Stomach smooth muscle (tissue), 2 donors: ENCODE measurements at regions not wholly inside any gene's neighbourhood (a gene's known extent, or its start where the extent isn't known, plus 50 kb on each side); places are given as distances from the start of the nearest gene placed in this dataset.
"Not testable (repeated sequence)": the region's sequence is repeated elsewhere in the genome, so short reads cannot be mapped to it uniquely, and the experiment has no call there.

Source experiments
- H3K27ac ChIP-seq: one replicate; pipeline ENCODE4 v1.7.0; 2013; ENCODE audit warnings: mild to moderate bottlenecking, low read length, inconsistent platforms
- H3K27me3 ChIP-seq, 2 donors: one replicate each; pipeline ENCODE4 v1.7.0; 2013; ENCODE audit warnings: low read length in 2 of 2; ENCODE audit not compliant: insufficient read depth in 2 of 2, control insufficient read depth in 1 of 2
- H3K36me3 ChIP-seq, 2 donors: one replicate each; pipeline ENCODE4 v1.7.0; 2013; ENCODE audit warnings: low read length in 2 of 2; ENCODE audit not compliant: control insufficient read depth in 2 of 2, insufficient read depth in 2 of 2
- H3K4me1 ChIP-seq: one replicate; pipeline ENCODE4 v1.7.0; 2013; ENCODE audit warnings: low read length; ENCODE audit not compliant: control insufficient read depth, insufficient read depth
- H3K4me3 ChIP-seq, 2 donors: one replicate each; pipeline ENCODE4 v1.7.0; 2013; ENCODE audit warnings: low read length in 2 of 2
- H3K9ac ChIP-seq, 2 donors: one replicate each; pipeline ENCODE4 v1.7.0; 2013; ENCODE audit warnings: low read length in 2 of 2, mild to moderate bottlenecking in 1 of 2
- H3K9me3 ChIP-seq, 2 donors: one replicate each; pipeline ENCODE4 v1.7.0; 2013; ENCODE audit warnings: low read length in 2 of 2; ENCODE audit not compliant: control insufficient read depth in 2 of 2
- donor health status: healthy.
- donor health status: Pancreatic carcinoma.

DNA sequence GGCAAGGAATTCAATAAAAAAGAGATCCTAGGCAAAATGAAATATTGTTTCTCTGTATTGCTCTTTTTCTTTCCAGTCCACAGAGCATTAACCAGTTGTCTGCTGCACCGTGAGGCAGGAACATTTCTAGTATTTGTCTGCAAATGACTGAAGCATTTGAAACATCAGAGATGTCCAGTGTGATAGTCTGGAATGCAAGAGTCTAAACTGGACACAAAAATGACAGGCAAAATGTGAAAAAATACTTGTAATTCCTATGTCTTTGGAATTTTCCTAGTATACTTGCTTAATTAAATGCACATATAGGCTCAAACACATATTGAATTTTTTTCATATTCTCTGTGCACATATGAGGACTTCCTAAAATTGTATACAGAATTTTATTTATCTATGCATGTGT is 120.5 kb upstream of the SPATS2L start:
- H3K27ac ChIP-seq: no peak overlapping the region
- no peaks in the 10 kb centered on the region for H3K9me3 ChIP-seq
- H3K4me3 ChIP-seq: no peak overlapping the region
- H3K36me3 ChIP-seq: no peaks in the 10 kb centered on the region
- no peak overlapping the region for H3K9ac ChIP-seq
- H3K27me3 ChIP-seq: peaks cover 0 to 3% of the 10 kb centered on the region in 2 donors
- no peaks in the 10 kb centered on the region for H3K4me1 ChIP-seq

DNA sequence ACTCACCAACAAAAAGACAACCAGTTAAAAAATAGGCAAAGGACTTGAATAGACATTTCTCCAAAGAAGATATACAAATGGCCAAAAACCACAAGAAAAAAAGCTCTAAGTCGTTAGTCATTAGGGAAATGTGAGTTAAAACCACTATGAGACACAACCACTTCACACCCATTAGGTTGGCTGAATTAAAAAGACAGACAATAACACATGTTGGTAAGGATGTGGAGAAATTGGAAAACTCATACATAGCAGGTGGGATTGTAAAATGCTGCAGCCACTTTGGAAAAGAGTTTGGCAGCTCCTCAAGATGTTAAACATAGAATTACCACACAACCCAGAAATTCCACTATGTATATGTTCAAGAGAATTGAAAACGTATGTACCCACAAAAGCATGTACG is 117.6 kb upstream of the SPATS2L start:
- no peaks in the 10 kb centered on the region for H3K27me3 ChIP-seq
- H3K36me3 ChIP-seq: no peaks in the 10 kb centered on the region
- no peak overlapping the region for H3K4me3 ChIP-seq
- H3K27ac ChIP-seq: no peak overlapping the region
- H3K9me3 ChIP-seq: no peaks in the 10 kb centered on the region
- no peaks in the 10 kb centered on the region for H3K4me1 ChIP-seq
- no peak overlapping the region for H3K9ac ChIP-seq

DNA sequence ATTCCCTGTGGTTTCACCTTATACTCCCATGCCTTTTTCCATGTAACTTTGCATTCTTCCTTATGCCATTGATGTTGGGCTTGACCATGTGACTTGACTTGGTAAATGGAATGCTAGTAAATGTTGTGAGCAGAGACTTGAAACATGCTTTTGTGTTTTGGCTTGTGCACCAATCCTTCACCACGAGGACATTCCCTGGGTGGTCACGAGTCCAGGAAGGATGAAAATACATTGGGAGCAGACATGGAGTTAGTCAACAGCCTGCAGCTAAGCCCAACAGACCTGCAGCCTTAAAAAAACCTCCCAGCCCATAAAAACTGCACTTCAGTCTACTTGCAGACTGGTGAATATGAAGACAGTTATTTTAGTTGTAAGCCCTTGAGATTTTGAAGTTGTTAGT is 116.5 kb upstream of the SPATS2L start:
- Histone ChIP-seq H3K27ac (no peak overlapping the region), H3K36me3 (no peaks in the 10 kb centered on the region), H3K9me3 (no peaks in the 10 kb centered on the region), H3K9ac (no peak overlapping the region), H3K27me3 (no peaks in the 10 kb centered on the region), H3K4me3 (no peak overlapping the region), H3K4me1 (no peaks in the 10 kb centered on the region)

DNA sequence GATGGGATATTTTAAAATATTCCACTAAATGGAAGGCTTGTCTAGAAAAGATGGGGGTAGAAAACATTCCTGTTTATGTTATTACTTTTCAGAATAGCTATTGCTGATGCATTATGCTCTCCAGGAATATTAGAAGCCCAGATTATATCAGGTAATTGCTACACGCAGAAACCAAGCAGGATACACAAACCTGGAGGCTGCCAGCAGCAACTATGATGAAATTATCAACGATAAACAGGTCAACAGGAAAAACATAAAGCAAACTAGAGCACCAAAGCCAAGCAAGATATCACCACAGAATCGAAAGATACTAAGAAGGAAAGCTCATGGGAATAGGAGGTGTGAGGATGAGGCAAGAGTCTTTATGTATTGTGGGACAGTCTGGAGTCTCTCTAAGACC is 113.2 kb upstream of the SPATS2L start:
- no peaks in the 10 kb centered on the region for H3K36me3 ChIP-seq

DNA sequence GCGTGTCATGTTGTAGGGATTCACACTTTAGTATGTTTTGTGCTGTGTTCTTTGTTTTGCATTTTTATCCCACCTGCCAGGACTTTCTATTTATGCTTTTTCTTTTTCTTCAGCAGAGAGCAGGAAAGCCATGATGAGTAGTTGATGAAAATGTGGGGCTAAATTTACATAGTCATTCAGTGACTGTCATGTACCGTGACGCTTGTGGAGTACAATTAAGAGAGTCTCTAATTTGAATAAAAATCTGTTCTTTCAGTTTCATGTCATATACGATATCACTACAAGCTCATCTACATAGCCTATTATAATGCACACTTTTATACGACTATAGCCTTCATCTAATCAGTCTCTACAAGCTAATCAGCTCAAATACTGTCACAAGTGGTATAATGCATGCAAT is 112.7 kb upstream of the SPATS2L start:
- no peaks in the 10 kb centered on the region for H3K4me1 ChIP-seq
- H3K9me3 ChIP-seq: no peaks in the 10 kb centered on the region
- H3K27me3 ChIP-seq: no peaks in the 10 kb centered on the region
- no peak overlapping the region for H3K4me3 ChIP-seq
- H3K27ac ChIP-seq: no peak overlapping the region
- no peaks in the 10 kb centered on the region for H3K36me3 ChIP-seq
- H3K9ac ChIP-seq: no peak overlapping the region

More for the DNA sequence above, 113.2 kb upstream of the SPATS2L start:
- no peak overlapping the region for H3K27ac ChIP-seq
- H3K9me3 ChIP-seq: no peaks in the 10 kb centered on the region
- no peak overlapping the region for H3K9ac ChIP-seq
- no peak overlapping the region for H3K4me3 ChIP-seq
- no peaks in the 10 kb centered on the region for H3K27me3 ChIP-seq
- H3K4me1 ChIP-seq: no peaks in the 10 kb centered on the region

DNA sequence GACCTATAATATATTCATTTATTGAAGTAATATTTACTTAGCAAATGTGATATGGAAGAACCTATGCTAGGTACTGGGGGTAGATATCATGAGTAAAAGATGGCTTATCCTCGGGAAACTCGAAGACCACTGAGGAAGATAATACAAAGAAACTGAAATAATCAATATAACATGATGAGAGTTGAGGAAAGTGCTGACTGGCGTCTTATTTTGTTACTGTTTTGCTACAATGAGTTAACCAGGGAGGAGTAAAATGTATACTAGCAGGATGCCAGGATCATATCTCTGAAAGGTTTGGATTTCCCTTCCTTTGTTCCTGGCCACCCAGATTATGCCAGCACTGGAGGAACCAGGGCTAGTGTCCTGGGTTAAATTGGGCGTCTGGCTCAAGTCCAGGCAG is 111.7 kb upstream of the SPATS2L start:
- H3K27ac ChIP-seq: no peak overlapping the region
- no peaks in the 10 kb centered on the region for H3K4me1 ChIP-seq
- no peaks in the 10 kb centered on the region for H3K36me3 ChIP-seq
- no peaks in the 10 kb centered on the region for H3K27me3 ChIP-seq
- no peak overlapping the region for H3K4me3 ChIP-seq
- no peaks in the 10 kb centered on the region for H3K9me3 ChIP-seq
- H3K9ac ChIP-seq: no peak overlapping the region

DNA sequence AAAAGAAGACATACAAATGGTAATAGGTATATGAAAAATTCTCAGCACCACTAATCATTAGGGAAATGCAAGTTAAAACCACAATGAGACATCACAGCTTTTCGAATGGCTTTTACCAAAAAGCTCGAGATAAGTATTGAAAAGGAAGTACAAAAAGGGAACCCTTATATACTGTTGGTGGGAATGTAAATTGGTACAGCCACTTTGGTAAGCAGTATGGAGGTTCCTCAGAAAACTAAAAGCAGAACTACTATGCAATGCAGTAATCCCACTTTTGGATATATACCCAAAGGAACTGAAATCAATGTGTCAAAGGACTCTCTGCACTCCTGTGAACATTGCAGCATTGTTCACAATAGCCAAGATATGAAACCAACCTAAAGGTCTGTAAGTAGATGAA is 107.5 kb upstream of the SPATS2L start:
- Histone ChIP-seq H3K27me3 (no peaks in the 10 kb centered on the region), H3K4me3 (no peak overlapping the region), H3K9ac (no peak overlapping the region), H3K9me3 (no peaks in the 10 kb centered on the region), H3K36me3 (no peaks in the 10 kb centered on the region), H3K4me1 (no peaks in the 10 kb centered on the region), H3K27ac (no peak overlapping the region)

DNA sequence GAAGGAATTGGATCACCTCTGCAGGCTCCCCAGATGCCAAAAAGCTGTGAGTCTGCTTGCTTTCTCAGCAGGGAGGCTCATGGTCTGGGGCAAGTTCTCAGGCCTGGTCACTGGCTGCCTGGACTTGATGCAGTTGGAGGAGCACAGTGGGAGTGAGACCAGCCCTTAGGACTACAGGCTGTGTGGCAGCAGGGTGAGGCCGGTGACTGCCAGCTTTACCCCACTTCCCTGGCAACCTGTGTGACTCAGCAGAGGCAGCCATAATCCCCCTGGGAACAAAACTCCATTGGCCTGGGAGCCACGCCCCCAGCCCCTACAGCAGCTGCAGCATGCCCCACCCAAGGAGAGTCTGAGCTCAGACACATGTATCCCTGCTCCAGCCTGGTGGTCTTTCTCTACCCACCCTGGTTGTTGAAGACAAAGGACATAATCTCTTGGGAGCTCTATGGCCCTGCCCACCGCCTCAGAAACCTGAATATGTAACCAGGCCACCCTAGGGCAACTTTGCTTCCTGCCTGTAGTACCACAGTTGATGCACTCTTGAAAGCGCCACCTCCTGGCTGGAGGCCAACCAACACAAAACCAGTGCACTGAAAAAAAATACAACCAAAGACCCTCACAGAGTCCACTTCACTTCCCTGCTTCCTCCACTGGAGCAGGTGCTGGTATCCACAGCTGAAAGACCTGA is 106.8 kb upstream of the SPATS2L start:
- H3K36me3 ChIP-seq: no peaks in the 10 kb centered on the region
- H3K27me3 ChIP-seq: no peaks in the 10 kb centered on the region
- no peak overlapping the region for H3K9ac ChIP-seq
- H3K4me3 ChIP-seq: no peak overlapping the region
- no peaks in the 10 kb centered on the region for H3K4me1 ChIP-seq
- no peak overlapping the region for H3K27ac ChIP-seq
- H3K9me3 ChIP-seq: no peaks in the 10 kb centered on the region

DNA sequence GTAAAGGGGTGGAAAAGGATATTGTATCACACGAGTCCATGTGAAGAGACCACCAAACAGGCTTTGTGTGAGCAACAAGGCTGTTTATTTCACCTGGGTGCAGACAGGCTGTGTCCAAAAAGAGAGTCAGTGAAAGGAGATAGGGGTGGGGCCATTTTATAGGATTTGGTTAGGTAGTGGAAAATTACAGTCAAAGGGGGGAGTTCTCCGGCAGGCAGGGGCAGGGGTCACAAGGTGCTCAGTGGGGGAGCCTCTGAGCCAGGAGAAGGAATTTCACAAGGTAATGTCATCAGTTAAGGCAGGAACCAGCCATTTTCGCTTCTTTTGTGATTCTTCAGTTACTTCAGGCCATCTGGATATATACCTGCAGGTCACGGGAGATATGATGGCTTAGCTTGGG is 104.7 kb upstream of the SPATS2L start:
- H3K4me1 ChIP-seq, H3K4me3 ChIP-seq, H3K27ac ChIP-seq: not testable (repeated sequence)

DNA sequence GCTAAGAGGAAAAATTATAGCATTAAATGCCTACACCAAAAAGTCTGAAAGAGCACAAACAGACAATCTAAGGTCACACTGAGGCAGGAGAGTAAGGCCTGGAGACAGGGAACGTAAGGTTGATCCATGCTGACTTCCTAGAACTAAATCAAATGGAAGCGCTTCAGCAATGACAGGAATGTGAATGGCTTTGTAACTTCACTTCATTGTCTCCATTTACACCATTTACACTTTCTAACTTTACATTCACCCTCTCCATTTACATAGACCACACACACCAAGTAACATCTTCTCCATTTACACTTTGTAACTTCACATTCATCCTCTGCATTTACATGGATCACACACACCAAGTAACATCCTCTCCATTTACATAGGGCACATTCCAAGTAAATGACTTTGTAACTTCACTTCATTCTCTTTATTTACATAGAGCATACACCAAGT is 103.1 kb upstream of the SPATS2L start:
- H3K27ac ChIP-seq: no peak overlapping the region
- H3K4me1 ChIP-seq: no peaks in the 10 kb centered on the region
- H3K9me3 ChIP-seq: no peaks in the 10 kb centered on the region
- no peaks in the 10 kb centered on the region for H3K36me3 ChIP-seq
- no peak overlapping the region for H3K9ac ChIP-seq
- no peak overlapping the region for H3K4me3 ChIP-seq
- H3K27me3 ChIP-seq: no peaks in the 10 kb centered on the region

More for the DNA sequence above, 104.7 kb upstream of the SPATS2L start:
- H3K9ac ChIP-seq, H3K36me3 ChIP-seq, H3K27me3 ChIP-seq, H3K9me3 ChIP-seq: not testable (repeated sequence)

DNA sequence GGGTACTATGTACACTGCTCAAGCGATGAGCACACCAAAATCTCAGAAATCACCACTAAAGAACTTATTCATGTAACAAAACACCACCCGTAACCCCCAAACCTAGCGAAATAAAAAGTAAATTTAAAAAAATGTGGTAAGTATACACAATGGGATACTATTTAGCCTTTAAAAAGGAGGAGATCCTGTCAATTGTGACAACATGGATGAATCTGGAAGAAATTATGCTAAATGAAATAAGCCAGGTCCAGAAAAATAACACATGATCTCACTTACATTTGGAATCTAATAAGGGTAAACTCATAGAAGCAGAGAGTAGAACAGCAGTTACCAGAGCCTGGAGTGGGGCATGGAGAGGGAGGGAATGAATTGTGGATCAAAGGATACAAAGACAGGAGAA is 98.5 kb upstream of the SPATS2L start:
- Histone ChIP-seq H3K9me3 (no peaks in the 10 kb centered on the region), H3K4me3 (no peak overlapping the region), H3K27ac (no peak overlapping the region), H3K4me1 (no peaks in the 10 kb centered on the region), H3K27me3 (no peaks in the 10 kb centered on the region), H3K36me3 (no peaks in the 10 kb centered on the region), H3K9ac (no peak overlapping the region)
